ENCODE measurements at regions not wholly inside any gene's neighbourhood (a gene's known extent, or its start where the extent isn't known, plus 50 kb on each side); places are given as distances from the start of the nearest gene placed in this dataset.
"Not testable (repeated sequence)": the region's sequence is repeated elsewhere in the genome, so short reads cannot be mapped to it uniquely, and the experiment has no call there.

GRCh38 chr16:60206516-60206915 lies 1472.4 kb upstream of the GOT2 start:
- no peak for DNase-seq

GRCh38 chr16:60204181-60204580 lies 1470.1 kb upstream of the GOT2 start:
- DNase-seq, result no peak

- peak in 1 of 2 experiments; percentile 10 for DNase-seq
These were observed 1469.5 kb upstream of the GOT2 start for GRCh38 chr16:60203525-60204124.

- not testable (repeated sequence) for DNase-seq
These were observed 1466.6 kb upstream of the GOT2 start for GRCh38 chr16:60200729-60201128.

GRCh38 chr16:60200161-60200560 lies 1466.0 kb upstream of the GOT2 start:
- no peak for DNase-seq

- DNase-seq, result no peak
These were observed 1465.0 kb upstream of the GOT2 start for GRCh38 chr16:60199150-60199549.

- DNase-seq, result no peak
These were observed 1447.4 kb upstream of the GOT2 start for GRCh38 chr16:60181536-60181935.

- DNase-seq, result no peak
These were observed 1446.5 kb upstream of the GOT2 start for GRCh38 chr16:60180609-60181008.

- no peak for DNase-seq
These were observed 1436.1 kb upstream of the GOT2 start for GRCh38 chr16:60170196-60170595.

GRCh38 chr16:60166111-60166510 lies 1432.0 kb upstream of the GOT2 start:
- DNase-seq, result no peak

- DNase-seq, result no peak
These were observed 1417.9 kb upstream of the GOT2 start for GRCh38 chr16:60151987-60152386.

GRCh38 chr16:60150907-60151306 lies 1416.8 kb upstream of the GOT2 start:
- no peak for DNase-seq

- no peak for DNase-seq
These were observed 1409.2 kb upstream of the GOT2 start for GRCh38 chr16:60143348-60143705.

GRCh38 chr16:60142619-60143347 lies 1408.7 kb upstream of the GOT2 start:
- DNase-seq, result no peak

- DNase-seq, result no peak
These were observed 1403.8 kb upstream of the GOT2 start for GRCh38 chr16:60137891-60138290.

GRCh38 chr16:60127196-60127595 lies 1393.1 kb upstream of the GOT2 start:
- no peak for DNase-seq

GRCh38 chr16:60126115-60126514 lies 1392.0 kb upstream of the GOT2 start:
- not testable (repeated sequence) for DNase-seq

GRCh38 chr16:60123392-60124023 lies 1389.4 kb upstream of the GOT2 start:
- DNase-seq, result no peak

GRCh38 chr16:60120586-60120985 lies 1386.5 kb upstream of the GOT2 start:
- DNase-seq, result no peak

- no peak for DNase-seq
These were observed 1376.4 kb upstream of the GOT2 start for GRCh38 chr16:60110531-60110930.

GRCh38 chr16:60107871-60108270 lies 1373.8 kb upstream of the GOT2 start:
- DNase-seq, result no peak

- DNase-seq, result no peak
These were observed 1373.3 kb upstream of the GOT2 start for GRCh38 chr16:60107437-60107836.

- DNase-seq, result no peak
These were observed 1366.3 kb upstream of the GOT2 start for GRCh38 chr16:60100371-60100770.

GRCh38 chr16:60091529-60091928 lies 1357.4 kb upstream of the GOT2 start:
- no peak for DNase-seq
